Choroid plexus epithelial cell (primary cell): ENCODE measurements at regions not wholly inside any gene's neighbourhood (a gene's known extent, or its start where the extent isn't known, plus 50 kb on each side); places are given as distances from the start of the nearest gene placed in this dataset.
A peak's percentile ranks its signal among the peaks of the same experiment; 100 is the strongest.

Experiments used
- DNase-seq: peaks from one replicate; pipeline ENCODE4 v3.0.0-alpha.2; 2010; ENCODE audit warnings: low read depth
- H3K4me3 ChIP-seq: 2 replicates; pipeline ENCODE4 v1.5.1; 2011; ENCODE audit warnings: low read depth, mild to moderate bottlenecking, control low read depth, low read length, moderate library complexity
- TF ChIP-seq, protein P1 (sequence below): conservative IDR thresholded peaks from 2 replicates; pipeline ENCODE4 v1.5.1; 2011; ENCODE audit warnings: low read depth, mild to moderate bottlenecking, control low read depth, inconsistent platforms, low read length, moderate library complexity

- TF ChIP-seq, protein P1, sequence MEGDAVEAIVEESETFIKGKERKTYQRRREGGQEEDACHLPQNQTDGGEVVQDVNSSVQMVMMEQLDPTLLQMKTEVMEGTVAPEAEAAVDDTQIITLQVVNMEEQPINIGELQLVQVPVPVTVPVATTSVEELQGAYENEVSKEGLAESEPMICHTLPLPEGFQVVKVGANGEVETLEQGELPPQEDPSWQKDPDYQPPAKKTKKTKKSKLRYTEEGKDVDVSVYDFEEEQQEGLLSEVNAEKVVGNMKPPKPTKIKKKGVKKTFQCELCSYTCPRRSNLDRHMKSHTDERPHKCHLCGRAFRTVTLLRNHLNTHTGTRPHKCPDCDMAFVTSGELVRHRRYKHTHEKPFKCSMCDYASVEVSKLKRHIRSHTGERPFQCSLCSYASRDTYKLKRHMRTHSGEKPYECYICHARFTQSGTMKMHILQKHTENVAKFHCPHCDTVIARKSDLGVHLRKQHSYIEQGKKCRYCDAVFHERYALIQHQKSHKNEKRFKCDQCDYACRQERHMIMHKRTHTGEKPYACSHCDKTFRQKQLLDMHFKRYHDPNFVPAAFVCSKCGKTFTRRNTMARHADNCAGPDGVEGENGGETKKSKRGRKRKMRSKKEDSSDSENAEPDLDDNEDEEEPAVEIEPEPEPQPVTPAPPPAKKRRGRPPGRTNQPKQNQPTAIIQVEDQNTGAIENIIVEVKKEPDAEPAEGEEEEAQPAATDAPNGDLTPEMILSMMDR: no peak
- DNase-seq: no peak
- H3K4me3 ChIP-seq: no peak overlapping the region
These were observed 173.1 kb downstream of the KLHL28 start for GRCh38 chr14:44788612-44789011.

DNA sequence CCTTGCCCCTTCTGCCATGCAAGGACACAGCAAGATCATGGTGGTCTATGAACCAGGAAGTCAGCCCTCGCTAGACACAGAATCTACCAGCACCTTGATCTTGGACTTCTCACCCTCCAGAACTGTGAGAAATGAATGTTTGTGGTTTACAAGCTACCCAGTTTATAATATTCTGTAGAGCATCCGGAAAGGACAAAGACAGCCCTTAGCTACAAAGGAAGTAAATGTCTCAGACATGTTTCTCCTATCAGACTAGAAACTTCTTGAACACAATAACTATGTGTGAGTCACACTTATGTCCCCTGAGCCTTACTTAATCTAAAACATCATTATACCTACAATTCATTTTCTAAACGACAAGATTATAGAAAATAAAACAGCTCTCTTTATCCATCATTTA, 176.7 kb downstream of the KLHL28 start:
- no peak for DNase-seq
- no peak overlapping the region for H3K4me3 ChIP-seq
- TF ChIP-seq, protein P1: no peak

DNA sequence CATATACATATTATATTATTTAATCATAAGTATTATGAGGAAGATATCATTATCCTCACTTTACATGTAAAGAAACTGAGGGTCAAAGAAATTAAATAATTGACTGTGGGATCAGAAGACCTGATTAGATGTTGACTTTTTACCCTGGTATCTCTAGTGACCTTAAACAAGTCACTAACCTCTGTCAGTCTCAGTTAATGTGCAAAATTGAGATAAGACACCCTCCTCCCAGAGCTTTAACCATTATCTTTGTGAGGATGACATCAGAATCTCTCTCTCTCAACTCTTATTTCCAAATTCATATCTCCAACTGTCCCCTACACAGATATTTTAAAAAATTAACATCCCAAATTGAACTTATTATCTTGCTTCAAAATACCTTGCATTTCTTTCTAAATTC, 177.8 kb downstream of the KLHL28 start:
- TF ChIP-seq, protein P1: no peak
- DNase-seq: no peak
- H3K4me3 ChIP-seq: no peak overlapping the region

DNA sequence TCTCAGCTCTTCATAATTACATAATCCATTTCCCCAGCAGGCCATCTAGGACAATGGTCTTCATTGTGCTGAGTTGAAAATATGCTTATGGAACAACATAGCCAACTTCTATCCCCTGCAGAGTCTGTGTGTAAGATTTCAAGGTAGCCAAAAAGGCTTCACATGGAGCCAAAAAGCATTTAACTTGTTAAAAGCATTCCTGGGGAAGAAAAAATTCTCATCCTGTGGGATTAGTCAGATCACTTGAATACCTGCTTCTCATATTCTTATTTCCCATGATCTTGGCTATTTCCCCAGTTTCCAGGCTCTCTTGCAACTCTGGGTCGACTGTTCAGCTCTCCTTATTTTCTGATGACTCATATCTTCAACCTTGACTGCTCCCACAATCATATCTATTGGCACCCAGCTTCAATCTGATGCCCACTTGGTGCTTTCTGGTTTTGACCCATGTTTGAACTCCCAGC, 178.9 kb downstream of the KLHL28 start:
- no peak overlapping the region for H3K4me3 ChIP-seq
- DNase-seq: peak; percentile 13
- TF ChIP-seq, protein P1: no peak

- H3K4me3 ChIP-seq: no peak overlapping the region
- TF ChIP-seq, protein P1: no peak
- no peak for DNase-seq
These were observed 180.8 kb downstream of the KLHL28 start for GRCh38 chr14:44780989-44781388.

DNA sequence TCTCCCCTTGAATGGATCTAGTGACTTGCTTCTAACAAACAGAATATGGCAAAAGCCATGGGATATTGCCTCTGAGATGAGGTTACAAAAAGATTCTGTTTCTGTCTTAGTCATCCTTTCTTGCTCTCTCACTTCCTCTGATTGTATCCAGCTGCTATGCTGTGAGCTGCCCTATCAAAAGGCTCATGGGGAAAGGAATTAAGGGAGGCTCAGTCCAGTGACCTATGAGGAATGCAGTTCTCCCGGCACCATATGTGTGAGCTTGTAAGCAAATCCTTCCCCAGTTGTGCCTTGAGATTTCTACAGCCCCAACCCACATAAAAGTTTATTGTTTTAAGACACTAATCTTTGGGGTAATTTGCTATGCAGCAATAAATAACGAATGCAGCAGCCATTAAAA, 183.1 kb downstream of the KLHL28 start:
- peak; percentile 21 for DNase-seq
- H3K4me3 ChIP-seq: no peak overlapping the region
- TF ChIP-seq, protein P1: no peak

DNA sequence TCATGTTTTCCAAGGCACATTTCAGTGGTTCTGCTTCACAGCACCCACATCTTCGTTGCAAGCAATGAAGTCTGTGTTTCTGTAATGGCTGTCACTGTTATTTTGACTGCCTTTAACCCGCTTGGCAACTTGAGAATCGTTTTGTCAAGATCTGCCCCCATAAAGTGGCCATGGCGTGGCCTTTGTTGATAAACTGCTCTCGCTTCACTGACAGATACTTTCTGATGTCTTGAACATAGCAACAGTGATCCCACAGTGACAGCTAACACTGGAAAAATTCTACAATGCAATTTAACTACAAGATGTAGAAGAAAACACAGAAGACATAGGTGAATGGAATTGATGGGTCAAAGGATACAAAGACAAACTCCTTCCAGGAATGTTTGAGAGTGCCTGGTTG, 184.2 kb downstream of the KLHL28 start:
- no peak for DNase-seq
- TF ChIP-seq, protein P1: no peak
- H3K4me3 ChIP-seq: no peak overlapping the region
